ENCODE measurements at regions not wholly inside any gene's neighbourhood (a gene's known extent, or its start where the extent isn't known, plus 50 kb on each side); places are given as distances from the start of the nearest gene placed in this dataset.

- TF ChIP-seq CTCF (IDR thresholded peaks at IDR 0.05) (no peak), POLR2A (IDR thresholded peaks at IDR 0.05) (no peak)
Observed at GRCh38 chr14:25117342-25117741, 67.4 kb upstream of the STXBP6 start.
